Caki2 (cell line): ENCODE measurements at regions not wholly inside any gene's neighbourhood (a gene's known extent, or its start where the extent isn't known, plus 50 kb on each side); places are given as distances from the start of the nearest gene placed in this dataset.

Source experiments
- DNase-seq: peaks from one replicate; pipeline ENCODE4 v3.0.0-alpha.2; 2015; ENCODE audit warnings: low read depth
- in situ Hi-C: cut with HindIII; loops from 2 replicates; pipeline ENCODE4 v1.10.0; 2016; ENCODE audit warnings: low sequenced_read_pairs, low pct_unique_long_range_greater_than_20kb, mixed read lengths

DNA sequence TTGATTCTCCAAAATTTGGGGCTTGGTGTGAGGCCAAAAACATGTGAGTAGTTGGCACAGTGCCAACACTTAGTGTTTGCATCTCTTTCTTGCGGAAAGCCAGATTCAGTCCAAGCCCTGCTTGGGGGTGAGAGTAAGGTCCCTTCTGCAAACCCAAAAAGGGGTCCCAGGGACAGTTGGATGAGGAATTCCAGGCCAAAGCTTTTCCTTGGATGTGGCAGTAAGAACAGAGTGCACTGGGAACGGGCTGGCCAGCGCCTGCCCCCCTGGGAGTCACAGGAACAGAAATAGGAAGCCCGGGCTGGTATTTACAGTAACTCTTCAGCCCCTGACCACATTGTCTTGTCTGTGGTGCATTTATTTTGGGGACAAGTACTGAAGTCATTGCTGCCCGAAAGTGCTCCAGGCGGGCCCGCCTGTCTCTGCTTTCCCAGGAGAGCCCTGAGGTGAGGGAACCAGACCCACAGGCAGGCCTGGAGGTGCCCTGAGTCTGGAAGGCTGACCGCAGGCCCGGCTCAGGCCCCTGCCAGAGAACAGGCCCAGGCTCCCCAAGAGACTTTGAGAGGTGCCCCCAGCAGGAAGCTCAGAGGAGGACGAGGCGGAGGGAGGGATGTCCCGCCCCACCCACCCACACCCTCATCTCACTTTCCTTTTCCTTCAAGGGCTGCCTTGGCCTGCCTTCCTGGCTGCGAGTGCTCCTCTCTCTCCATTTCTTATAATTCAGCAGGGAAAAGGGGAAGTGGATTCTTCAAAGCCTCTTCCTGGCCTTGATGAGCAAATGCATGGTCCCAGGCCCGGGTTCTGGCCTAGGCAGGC is 218.4 kb downstream of the MAFB start:
- DNase-seq, result no peak

GRCh38 chr20:40468759-40469158 is 220.3 kb downstream of the MAFB start:
- DNase-seq, result no peak
- in situ Hi-C loops, result no loop called here

More for the DNA sequence above, 218.4 kb downstream of the MAFB start:
- in situ Hi-C loops, result no loop called here

DNA sequence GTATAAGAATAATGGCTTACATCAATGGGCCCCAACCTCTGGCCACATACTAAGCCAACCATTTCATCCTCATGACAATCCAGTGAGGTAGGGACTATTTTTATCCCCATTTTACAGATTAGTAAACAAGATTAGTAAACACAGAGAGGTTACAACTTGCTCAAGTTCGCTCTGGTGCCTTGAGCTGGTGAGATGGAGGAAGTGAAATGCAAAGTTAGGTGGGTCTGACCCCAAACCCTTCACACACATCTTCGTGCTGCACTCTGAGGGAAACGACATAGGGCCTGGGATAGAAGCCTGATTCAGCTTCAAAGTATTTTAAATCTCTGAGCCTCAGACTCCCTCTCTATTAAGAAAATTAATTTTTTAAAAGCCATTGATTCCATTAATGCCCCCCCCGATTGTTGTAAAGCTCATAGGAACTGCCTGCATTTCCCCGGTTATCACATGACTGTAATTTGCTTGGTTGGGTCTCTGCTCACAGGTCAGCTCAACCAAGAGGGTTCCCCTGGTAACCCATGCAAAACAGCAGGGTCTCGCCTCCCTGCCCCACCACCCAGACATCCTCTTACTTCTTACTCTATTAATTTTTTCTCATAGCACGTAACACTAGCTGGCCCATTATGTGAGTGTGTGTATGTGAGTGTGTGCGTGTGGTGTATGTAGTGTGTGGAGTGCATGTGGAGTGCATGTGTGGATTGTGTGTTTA is 221.2 kb downstream of the MAFB start:
- in situ Hi-C loops, result no loop called here
- DNase-seq, result no peak

DNA sequence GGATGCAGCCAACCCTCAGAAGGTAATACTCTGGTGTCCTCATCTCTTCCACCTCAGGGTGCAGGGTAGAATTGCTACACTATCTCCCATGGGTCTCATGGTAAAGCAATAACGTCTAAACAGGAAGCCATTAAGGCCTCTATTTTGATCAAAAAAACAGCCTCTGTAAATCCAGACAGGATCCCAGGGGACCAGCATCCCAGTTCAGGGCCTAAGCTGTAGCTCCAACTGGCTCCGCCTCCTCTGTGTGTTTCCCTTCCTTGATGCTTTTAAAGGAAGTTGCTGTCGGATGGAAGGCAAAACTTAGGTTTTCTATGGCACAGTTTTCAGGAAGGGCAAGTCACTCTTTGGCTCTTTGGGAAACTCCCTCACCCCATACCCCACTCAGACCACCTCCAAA is 222.0 kb downstream of the MAFB start:
- no peak for DNase-seq
- in situ Hi-C loops, result no loop called here

GRCh38 chr20:40464731-40465208 is 224.3 kb downstream of the MAFB start:
- DNase-seq, result no peak
- in situ Hi-C loops, result no loop called here

GRCh38 chr20:40463171-40463570 is 225.9 kb downstream of the MAFB start:
- DNase-seq, result no peak

GRCh38 chr20:40462566-40462965 is 226.5 kb downstream of the MAFB start:
- no peak for DNase-seq
- in situ Hi-C loops, result no loop called here

More at GRCh38 chr20:40463171-40463570, 225.9 kb downstream of the MAFB start:
- in situ Hi-C loops, result no loop called here

- DNase-seq, result no peak
- in situ Hi-C loops, result no loop called here
Observed at GRCh38 chr20:40459299-40459698, 229.7 kb downstream of the MAFB start.

- in situ Hi-C loops, result no loop called here
- no peak for DNase-seq
Observed at GRCh38 chr20:40457404-40457803, 231.6 kb downstream of the MAFB start.

DNA sequence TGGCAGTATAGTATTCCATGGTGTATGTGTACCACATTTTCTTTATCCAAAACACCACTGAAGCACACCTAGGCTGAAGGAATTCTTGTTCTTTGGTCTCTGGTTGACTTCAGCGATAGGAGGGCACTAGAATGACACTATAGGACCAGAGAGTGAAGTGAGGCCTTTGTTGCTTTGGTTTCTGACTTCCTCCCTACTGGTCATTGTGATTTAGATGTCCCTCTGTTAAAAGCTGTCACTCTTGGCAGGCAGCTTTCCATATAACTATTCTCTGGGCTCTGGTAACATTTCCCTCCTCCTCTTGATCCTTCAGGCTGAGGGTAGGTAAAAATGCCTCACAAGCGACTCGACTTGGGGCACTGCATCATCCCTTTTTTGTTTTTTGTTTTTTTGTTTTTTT is 236.3 kb downstream of the MAFB start:
- in situ Hi-C loops, result no loop called here
- no peak for DNase-seq

- no peak for DNase-seq
- in situ Hi-C loops, result no loop called here
Observed at GRCh38 chr20:40451552-40451951, 237.5 kb downstream of the MAFB start.

- in situ Hi-C loops, result no loop called here
- DNase-seq, result no peak
Observed at GRCh38 chr20:40449974-40450616, 238.9 kb downstream of the MAFB start.

DNA sequence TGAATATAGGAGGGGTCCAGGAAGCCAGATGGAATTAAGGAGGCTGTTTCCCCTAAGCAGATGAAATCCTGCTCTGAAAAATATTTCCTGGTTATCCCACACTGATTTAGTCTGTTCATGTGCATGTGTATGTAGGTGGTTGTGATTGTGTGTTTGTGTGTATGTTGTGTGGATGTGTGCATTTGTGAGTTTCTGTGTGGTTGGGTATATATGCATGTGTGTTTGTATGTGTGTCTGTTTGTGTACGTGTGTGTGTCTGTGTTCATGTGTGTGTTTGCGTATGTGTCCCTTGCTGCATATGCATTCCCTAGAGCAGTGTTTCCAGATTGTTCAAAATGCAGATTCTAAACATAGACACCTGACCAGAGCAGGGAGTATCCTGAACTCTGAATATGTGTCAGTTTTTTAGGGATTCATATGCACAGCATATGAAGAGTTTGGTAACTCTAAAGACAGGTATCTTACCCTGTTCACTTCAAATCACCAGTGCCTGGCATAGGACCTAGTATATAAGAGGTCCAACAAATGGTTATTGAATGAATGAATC is 239.8 kb downstream of the MAFB start:
- in situ Hi-C loops, result no loop called here
- DNase-seq, result no peak

DNA sequence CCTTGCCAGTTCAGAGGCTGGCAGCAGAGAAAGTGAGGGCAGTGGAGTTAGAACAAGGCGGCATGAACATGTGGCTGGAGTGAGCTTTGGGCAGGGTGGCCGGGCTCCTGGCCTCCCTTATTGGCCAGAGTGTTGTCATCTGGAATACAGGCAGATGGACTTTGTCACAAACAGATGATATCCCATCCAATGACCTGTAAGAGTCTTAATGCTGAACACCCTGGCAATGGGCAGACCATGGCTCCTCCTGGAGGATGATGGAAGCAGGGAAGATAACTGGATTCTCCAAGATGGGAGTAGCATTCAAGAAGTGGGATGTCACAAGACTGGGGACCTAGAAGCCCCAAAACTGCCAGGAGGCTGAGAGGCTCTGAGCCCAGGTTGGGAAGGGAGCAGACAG is 242.1 kb downstream of the MAFB start:
- in situ Hi-C loops, result no loop called here

DNA sequence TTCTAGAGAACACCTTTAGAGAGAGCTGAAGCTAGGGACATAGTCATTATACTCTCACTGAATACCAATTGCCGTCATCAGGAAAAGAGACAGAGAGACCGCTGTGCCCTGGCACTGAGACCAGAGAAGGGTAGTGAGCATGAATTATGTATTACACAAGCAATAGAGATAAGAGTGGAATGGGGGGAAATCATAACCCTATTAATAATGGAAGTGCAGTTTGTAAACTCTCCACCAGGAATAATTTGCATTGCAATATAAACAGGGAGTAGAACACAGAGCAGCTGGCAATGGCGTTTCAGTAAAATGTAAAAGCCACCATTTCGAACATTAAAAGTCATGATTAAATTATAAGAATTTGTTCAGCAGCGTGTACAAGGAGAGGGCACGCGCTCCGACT is 244.5 kb downstream of the MAFB start:
- no peak for DNase-seq
- in situ Hi-C loops, result no loop called here

More for the DNA sequence above, 242.1 kb downstream of the MAFB start:
- DNase-seq, result no peak

DNA sequence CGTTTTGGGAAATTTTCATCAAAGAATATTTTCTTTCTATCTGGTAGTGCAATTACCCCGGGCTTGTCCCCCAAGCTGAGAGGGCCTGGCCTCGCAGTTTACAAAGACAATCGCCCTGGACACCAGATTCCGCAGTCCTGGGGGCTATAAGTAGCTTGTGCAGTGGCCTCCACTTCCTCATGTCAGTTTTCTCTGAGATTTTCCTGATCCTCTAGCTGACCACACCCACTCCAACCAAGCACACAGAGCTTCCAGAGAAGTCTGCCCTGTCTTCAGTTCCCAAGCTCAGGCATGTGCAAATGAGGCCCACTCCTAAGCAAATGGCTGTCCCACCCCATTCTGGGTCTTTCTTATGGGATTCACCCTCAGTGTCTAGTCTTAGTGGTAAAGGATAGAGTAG is 245.3 kb downstream of the MAFB start:
- no peak for DNase-seq
- in situ Hi-C loops, result no loop called here

GRCh38 chr20:40442181-40442963 is 246.7 kb downstream of the MAFB start:
- in situ Hi-C loops, result no loop called here
- no peak for DNase-seq

GRCh38 chr20:40441771-40442170 is 247.3 kb downstream of the MAFB start:
- DNase-seq, result no peak
- in situ Hi-C loops, result no loop called here
